ENCODE measurements at regions not wholly inside any gene's neighbourhood (a gene's known extent, or its start where the extent isn't known, plus 50 kb on each side); places are given as distances from the start of the nearest gene placed in this dataset.
"Not testable (repeated sequence)": the region's sequence is repeated elsewhere in the genome, so short reads cannot be mapped to it uniquely, and the experiment has no call there.

DNA sequence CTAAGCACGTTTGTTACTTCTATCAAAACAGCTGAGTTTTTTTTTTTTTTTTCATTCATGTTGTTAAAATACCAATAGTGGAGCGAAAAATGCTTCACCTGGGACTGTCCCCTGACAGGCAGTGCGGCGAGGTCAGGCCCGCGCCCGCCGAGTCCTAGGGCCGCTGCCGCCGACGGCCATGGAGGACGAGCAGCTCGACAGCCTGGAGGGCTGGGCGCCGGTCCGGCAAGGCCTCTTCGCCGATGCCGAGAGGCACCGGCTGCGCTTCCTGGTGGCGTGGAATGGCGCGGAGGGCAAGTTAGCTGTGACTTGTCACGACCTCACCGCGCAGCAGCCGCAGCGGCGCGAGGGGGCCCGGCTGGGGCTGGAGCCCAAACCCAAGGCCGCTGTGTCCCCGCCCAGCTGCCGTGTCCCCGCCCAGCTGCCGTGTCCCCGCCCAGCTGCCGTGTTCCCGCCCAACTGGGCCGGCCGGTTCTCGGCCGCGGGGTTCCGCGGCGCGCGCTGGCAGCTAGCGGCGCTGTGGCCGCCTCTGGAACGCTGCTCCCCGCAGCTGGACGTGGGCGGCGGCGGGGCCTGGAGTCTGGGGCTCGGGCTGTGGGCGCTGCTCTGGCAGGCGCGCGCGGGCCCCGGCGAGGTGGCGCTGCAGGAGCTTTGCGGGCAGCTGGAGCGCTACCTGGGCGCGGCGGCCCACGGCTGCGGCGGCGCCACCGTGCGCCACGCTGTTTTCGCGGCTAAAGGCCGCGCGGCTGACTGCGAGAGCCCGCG lies 56.7 kb upstream of the GOLGA8R start:
- no CpG with 5 or more reads among the region's 89 CpGs for WGBS
- intact Hi-C loops (cut with DNase I); H3K9me3 ChIP-seq; H3K4me1 ChIP-seq (replicated peaks); H3K27me3 ChIP-seq (replicated peaks; ENCODE audit: insufficient read depth); H3K36me3 ChIP-seq: not testable (repeated sequence)
- peak overlapping the region in 1 of 2 donors; percentile 67 for H3K27ac ChIP-seq
- peak; percentile 15 for DNase-seq (ENCODE audit: low spot score)
- peak overlapping the region; percentile 33 to 40 for H3K4me3 ChIP-seq

DNA sequence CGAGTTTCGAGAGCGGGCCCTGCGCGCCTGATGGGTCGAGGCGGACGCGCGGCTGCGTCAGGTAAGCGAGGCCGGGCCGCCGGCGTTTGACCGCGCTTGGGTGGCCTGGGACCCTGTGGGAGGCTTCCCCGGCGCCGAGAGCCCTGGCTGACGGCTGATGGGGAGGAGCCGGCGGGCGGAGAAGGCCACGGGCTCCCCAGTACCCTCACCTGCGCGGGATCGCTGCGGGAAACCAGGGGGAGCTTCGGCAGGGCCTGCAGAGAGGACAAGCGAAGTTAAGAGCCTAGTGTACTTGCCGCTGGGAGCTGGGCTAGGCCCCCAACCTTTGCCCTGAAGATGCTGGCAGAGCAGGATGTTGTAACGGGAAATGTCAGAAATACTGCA lies 57.3 kb upstream of the GOLGA8R start:
- Histone ChIP-seq H3K4me3 (peak overlapping the region; percentile 33 to 40), H3K27ac (peak overlapping the region in 1 of 2 donors; percentile 67)
- intact Hi-C loops (cut with DNase I); H3K36me3 ChIP-seq; H3K4me1 ChIP-seq (replicated peaks); H3K27me3 ChIP-seq (replicated peaks; ENCODE audit: insufficient read depth); DNase-seq (ENCODE audit: low spot score); H3K9me3 ChIP-seq: not testable (repeated sequence)
- WGBS, result no CpG with 5 or more reads among the region's 34 CpGs

DNA sequence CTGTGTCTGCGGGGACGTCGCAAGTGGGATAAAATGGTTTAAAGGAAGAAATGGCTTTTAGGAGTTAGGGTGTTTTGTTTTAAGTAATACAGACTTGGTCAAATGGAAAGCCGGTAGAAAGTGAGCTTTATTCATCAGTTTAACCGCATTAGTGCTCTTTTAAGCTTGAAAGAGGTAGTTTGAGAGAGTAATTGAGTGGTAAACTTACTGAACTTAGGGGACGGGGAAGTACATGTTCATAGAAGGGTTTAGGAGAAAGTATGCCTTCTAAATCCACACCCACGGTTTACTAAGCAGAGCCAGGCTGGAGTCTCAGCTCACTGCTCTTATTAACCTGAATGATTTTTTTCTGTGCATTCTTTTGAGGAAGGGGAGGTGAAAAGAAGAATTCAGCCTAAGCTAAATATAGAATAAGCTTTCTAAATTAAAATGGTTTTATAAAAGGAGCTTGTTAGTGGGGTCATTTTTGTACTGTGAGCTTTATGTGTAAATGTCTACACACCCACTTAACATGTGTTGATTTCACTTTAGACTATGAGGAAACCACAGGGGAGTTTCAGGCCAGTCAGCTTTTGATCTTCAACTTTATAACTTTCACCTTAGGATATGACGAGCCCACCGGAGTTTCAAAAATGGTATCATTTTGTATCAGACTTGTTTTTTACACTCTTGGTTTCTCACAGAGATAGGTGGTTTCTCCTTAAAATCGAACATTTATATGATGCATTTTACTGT lies 57.9 kb upstream of the GOLGA8R start:
- intact Hi-C loops (cut with DNase I); DNase-seq (ENCODE audit: low spot score); H3K4me1 ChIP-seq (replicated peaks); H3K4me3 ChIP-seq; H3K27ac ChIP-seq; H3K27me3 ChIP-seq (replicated peaks; ENCODE audit: insufficient read depth); H3K9me3 ChIP-seq; H3K36me3 ChIP-seq: not testable (repeated sequence)
- no CpG with 5 or more reads among the region's 10 CpGs for WGBS

DNA sequence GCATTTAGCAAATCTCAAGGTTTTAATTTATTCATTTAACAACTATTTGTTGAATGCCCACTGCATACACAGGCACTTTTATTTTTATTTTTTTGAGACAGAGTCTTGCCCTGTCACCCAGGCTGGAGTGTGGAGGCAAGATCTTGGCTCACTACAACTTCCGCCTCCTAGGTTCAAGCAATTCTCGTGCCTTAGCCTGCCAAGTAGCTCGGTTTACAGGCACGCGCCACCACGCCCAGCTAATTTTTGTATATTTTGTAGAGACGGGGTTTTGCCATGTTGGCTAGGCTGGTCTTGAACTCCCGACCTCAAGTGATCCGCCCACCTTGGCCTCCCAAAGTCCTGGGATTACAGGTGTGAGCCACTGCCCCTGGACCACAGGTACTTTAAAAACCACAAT lies 67.0 kb upstream of the GOLGA8Q start:
- DNase-seq (ENCODE audit: low spot score); H3K4me3 ChIP-seq; H3K9me3 ChIP-seq; H3K27me3 ChIP-seq (replicated peaks; ENCODE audit: insufficient read depth); H3K36me3 ChIP-seq; intact Hi-C loops (cut with DNase I); H3K27ac ChIP-seq; H3K4me1 ChIP-seq (replicated peaks): not testable (repeated sequence)
- WGBS, result 73% methylated on average over 4 of the region's 9 CpGs

DNA sequence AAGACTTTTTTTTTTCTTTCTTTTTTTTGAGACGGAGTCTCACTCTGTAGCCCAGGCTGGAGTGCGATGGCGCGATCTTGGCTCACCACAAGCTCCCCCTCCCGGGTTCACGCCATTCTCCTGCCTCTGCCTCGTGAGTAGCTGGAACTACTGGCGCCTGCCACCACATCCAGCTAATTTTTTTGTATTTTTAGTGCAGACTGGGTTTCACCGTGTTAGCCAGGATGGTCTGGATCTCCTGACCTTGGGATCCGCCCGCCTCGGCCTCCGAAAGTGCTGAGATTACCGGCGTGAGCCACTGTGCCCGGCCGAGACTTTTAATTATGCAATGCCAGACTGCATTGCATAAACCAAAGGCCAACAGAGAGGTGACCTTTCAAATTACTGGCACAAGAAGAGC lies 62.6 kb upstream of the GOLGA8Q start:
- H3K36me3 ChIP-seq; H3K27ac ChIP-seq; H3K9me3 ChIP-seq; DNase-seq (ENCODE audit: low spot score); H3K4me1 ChIP-seq (replicated peaks); intact Hi-C loops (cut with DNase I); H3K4me3 ChIP-seq; H3K27me3 ChIP-seq (replicated peaks; ENCODE audit: insufficient read depth): not testable (repeated sequence)
- 91% methylated on average over 17 of the region's 17 CpGs for WGBS

DNA sequence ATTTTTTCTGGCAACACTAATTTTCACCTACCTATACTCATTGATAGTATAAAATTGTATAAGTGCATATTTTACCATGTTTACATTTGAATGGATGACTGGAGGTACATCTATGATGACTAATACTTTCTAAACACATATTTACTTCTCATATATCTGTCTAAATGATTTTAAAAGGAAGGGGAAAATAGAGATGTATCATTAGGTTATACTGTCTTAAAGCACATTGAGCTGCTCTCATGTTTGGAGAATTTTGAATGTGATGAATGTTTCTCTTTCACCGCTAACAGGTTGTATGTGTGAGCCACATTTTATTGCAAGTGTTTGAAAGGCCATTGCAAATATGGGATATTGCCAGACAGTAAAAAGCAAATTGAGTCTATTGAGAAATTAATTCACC lies 61.5 kb upstream of the GOLGA8Q start:
- H3K4me3 ChIP-seq; H3K27me3 ChIP-seq (replicated peaks; ENCODE audit: insufficient read depth); H3K27ac ChIP-seq; H3K36me3 ChIP-seq; H3K9me3 ChIP-seq; H3K4me1 ChIP-seq (replicated peaks); intact Hi-C loops (cut with DNase I); DNase-seq (ENCODE audit: low spot score): not testable (repeated sequence)
- 31% methylated on average over 1 of the region's 1 CpG for WGBS

DNA sequence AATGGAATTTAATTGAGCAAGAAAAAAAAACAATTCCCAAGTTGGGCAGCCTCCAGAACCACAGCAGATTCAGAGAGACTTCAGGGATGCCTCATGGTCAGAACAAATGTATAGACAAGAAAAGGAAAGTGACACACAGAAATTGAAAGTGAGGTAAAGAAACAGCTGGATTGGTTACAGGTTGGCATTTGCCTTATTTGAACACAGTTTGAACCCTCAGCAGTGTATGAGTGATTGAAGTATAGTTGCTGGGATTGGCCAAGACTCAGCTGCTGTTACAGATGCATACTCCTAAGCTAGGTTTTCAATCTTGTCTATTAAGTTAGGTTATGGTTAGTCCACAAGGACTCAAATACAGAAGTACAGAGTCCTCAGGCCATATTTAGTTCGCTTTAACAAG lies 57.9 kb upstream of the GOLGA8Q start:
- DNase-seq (ENCODE audit: low spot score); H3K4me1 ChIP-seq (replicated peaks); H3K27me3 ChIP-seq (replicated peaks; ENCODE audit: insufficient read depth); H3K36me3 ChIP-seq; intact Hi-C loops (cut with DNase I); H3K4me3 ChIP-seq; H3K27ac ChIP-seq; H3K9me3 ChIP-seq: not testable (repeated sequence)
- no CpG with 5 or more reads among the region's 1 CpG for WGBS

DNA sequence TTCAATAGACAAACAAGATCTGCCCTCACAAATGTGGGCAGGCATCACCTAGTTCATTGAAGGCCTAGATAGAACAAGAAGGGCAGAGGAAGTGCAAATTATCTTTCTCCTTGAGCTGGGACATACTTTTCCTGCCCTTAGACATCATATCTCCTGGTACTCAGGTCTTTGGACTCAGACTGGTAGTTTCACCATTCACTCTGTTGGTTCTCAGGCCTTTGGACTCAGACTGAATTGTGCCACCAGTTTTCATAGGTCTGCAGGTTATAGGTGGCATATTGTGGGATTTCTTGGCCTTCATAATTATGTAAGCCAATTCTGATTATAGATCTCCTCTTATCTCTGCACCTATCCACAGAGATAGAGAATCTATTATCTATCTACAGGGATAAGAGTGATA lies 54.6 kb upstream of the GOLGA8Q start:
- DNase-seq (ENCODE audit: low spot score); H3K9me3 ChIP-seq; H3K27me3 ChIP-seq (replicated peaks; ENCODE audit: insufficient read depth); H3K4me1 ChIP-seq (replicated peaks); intact Hi-C loops (cut with DNase I); H3K4me3 ChIP-seq; H3K27ac ChIP-seq; H3K36me3 ChIP-seq: not testable (repeated sequence)

DNA sequence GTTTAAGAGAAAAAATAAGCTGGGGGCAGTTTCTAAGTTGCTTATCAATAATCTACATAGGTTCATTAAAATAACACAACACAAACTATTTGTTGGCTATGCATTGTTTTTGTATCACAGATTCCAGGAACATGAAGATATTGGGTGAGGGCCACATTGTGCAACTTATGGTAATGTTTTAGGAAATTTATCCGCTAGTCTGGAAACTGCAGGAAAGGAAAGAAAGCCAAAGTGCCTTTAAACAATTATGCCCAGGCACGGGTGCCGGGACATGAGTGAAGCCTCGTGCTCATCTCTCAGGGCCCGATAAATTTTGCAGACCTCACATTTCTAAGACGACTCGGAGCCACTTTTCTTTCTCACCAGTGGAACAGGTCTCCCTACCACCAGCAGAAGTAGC lies 52.6 kb upstream of the GOLGA8Q start:
- H3K27me3 ChIP-seq (replicated peaks; ENCODE audit: insufficient read depth); H3K4me3 ChIP-seq; intact Hi-C loops (cut with DNase I); DNase-seq (ENCODE audit: low spot score); H3K9me3 ChIP-seq; H3K27ac ChIP-seq; H3K4me1 ChIP-seq (replicated peaks); H3K36me3 ChIP-seq: not testable (repeated sequence)
- WGBS, result no CpG with 5 or more reads among the region's 7 CpGs

DNA sequence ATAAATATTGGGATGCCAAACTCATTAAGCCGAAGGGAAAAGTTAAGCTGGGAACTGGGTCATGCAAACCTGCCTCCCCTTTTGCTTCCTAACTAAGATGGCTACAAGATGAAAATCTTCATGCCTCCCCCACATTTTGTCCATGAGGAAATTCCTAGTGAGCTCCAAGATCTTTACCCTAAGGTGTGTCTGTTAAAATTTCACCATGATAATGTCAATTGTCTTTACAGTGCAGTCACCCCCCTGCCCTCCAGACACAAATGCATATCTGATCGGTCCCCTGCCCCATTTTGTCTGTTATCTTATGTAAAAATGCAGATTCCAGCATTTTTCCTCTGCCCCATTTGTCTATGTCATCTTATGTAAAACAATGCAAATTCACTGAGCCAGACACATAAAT lies 51.3 kb upstream of the GOLGA8Q start:
- H3K4me1 ChIP-seq (replicated peaks); H3K27me3 ChIP-seq (replicated peaks; ENCODE audit: insufficient read depth); H3K9me3 ChIP-seq; H3K27ac ChIP-seq; H3K36me3 ChIP-seq; DNase-seq (ENCODE audit: low spot score); H3K4me3 ChIP-seq; intact Hi-C loops (cut with DNase I): not testable (repeated sequence)
- whole genome bisulfite sequencing, result 100% methylated on average over 1 of the region's 2 CpGs

All from prostate gland (tissue), 2 donors.